ENCODE measurements at regions not wholly inside any gene's neighbourhood (a gene's known extent, or its start where the extent isn't known, plus 50 kb on each side); places are given as distances from the start of the nearest gene placed in this dataset.
"Not testable (repeated sequence)": the region's sequence is repeated elsewhere in the genome, so short reads cannot be mapped to it uniquely, and the experiment has no call there.

DNA sequence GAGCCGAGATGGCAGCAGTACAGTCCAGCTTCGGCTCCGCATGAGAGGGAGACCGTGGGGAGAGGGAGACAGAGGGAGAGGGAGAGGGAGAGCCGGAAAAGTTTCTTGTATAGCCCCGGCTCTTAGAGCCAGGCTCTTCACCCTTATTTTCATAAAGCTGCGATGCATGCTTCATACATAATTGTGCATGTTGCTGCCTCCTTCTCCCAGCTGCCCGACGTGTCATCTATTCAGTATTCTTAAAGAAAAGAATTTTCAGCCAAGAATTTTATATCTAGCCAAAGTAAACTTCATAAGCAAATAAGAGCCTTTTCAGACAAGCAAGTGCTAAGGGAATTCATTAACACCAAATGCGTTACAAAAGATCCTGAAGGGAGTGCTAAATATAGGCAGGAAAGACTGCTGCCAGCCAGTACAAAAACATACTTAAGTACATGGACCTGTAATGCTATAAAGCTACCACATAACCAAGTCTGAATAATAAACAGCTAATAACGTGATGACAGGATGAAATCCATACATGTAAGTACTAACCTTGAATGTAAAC is 219.8 kb upstream of the CXADR start:
- not testable (repeated sequence) for DNase-seq (ENCODE audit: low read depth)

DNA sequence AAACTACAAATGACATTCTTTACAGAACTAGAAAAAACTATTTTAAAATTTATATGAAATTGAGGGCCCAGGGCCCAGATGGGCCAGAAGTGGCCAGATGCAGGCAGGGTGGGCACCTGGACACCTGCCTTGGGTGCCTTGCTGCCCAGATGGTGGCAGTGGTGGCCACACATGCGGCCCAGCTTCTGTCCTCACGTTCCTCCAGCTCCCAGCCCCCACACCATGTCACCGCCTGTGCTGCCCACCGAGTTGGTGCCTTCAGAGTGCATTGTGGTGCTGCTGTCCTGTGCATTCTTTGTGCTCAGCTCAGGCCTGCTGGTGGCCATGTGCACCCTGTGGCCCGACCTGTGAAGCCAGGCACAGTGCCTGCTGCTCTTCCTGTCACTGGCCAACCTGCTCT is 216.8 kb upstream of the CXADR start:
- no peak for DNase-seq (ENCODE audit: low read depth)

GRCh38 chr21:17299576-17299975 is 213.3 kb upstream of the CXADR start:
- DNase-seq (ENCODE audit: low read depth): not testable (repeated sequence)

GRCh38 chr21:17327715-17328114 is 185.1 kb upstream of the CXADR start:
- not testable (repeated sequence) for DNase-seq (ENCODE audit: low read depth)

DNA sequence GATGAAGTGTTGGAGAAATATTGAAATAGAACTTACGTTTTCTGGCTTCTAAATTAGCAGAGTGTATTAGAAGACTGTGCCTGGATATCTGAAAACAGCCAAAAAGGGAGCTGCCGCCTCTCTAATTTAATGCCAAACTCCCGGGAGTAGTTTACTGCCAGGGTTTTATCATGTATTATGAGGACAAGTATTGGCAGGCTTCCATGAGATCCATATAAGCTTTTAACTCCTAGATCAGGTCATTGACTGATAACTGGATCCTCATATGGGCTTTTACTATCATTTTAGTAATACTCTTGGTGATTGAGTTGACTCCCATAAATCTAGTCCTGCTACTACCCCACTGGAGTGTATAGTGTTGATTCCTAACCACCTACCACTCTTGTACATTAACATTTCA is 178.4 kb upstream of the CXADR start:
- no peak for DNase-seq (ENCODE audit: low read depth)

- DNase-seq (ENCODE audit: low read depth): no peak
These were observed 172.8 kb upstream of the CXADR start for GRCh38 chr21:17340081-17340480.

- no peak for DNase-seq (ENCODE audit: low read depth)
These were observed 169.8 kb upstream of the CXADR start for GRCh38 chr21:17343055-17343454.

DNA sequence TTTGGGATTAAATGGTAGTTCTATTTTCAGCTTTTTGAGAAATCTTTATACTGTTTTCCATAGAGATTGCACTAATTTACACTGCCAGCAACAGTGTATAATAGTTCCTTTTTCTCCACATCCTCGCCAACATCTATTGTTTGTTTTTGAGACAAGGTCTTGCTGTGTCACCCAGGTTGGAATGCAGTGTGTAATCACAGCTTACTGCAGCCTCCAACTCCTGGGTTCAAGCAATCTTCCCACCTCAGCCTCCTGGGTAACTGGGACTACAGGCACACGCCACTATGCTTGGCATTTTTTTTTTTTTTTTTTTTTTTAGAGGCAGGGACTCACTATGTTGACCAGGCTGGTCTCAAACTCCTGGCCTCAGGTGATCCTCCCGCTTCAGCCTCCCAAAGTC is 164.5 kb upstream of the CXADR start:
- DNase-seq (ENCODE audit: low read depth): no peak

- no peak for DNase-seq (ENCODE audit: low read depth)
These were observed 164.0 kb upstream of the CXADR start for GRCh38 chr21:17348849-17349248.

DNA sequence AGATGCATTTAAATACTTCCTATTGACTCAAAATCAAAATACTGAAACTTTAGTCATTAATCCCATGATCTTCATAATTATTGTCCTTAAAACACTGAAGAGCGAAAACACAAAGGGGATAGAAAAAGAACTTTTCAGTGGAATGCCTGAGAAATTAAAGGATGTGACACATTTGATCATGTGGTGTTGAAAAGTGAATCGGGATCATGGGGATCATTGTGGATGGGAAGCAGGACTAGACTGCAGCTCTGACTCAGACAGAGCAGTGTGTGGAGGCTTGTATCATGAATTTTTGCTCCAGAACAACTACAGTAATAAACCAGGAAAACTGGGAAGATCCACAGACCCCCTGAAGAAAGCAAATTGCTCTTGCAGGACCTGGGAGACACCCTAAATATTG is 161.1 kb upstream of the CXADR start:
- DNase-seq (ENCODE audit: low read depth): no peak

DNA sequence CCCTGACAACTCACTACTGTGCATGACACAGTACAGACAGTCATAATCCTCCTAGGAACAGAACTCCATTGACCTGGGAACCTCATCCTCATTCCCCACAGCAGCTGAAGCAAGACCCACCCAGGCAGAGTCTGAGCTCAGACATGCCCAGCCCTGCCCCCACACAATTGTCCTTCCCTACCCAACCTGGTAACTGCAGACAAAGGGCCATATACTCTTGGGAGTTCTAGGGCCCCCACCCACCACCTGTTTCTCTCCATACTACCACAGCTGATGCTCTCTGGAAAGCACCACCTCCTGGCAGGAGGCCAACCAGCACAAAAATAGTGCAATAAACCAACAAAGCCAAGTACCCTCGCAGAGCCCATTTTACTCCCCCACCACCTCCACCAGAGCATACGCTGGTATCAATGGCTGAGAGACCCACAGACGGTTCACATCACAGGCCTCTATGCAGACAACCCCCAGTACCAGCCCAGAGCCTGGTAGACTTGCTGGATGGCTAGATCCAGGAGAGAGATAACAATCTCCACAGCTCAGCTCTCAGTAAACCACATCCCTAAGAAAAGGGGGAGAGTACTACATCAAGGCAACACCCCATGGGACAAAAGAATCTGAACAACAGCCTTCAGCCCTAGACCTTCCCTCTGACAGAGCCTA is 159.7 kb upstream of the CXADR start:
- DNase-seq (ENCODE audit: low read depth): no peak

DNA sequence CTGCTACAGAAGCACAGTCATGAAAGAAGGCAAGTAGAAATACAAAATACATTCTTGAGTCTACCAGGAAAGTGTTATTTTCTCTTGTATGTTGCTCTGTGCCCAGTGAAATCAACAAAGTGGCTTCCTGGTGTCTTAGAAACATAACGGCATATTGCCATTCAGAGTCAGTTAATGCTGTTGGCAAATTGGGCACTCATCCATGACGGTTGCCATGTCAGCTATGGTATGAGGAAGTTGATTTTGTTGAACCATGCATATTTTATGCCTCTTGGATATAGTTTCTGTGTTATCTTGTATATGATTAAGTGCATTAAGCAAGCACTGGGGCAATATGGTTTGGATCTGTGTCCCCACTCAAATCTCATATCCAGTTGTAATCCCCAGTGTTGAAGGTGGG is 153.1 kb upstream of the CXADR start:
- DNase-seq (ENCODE audit: low read depth): no peak

DNA sequence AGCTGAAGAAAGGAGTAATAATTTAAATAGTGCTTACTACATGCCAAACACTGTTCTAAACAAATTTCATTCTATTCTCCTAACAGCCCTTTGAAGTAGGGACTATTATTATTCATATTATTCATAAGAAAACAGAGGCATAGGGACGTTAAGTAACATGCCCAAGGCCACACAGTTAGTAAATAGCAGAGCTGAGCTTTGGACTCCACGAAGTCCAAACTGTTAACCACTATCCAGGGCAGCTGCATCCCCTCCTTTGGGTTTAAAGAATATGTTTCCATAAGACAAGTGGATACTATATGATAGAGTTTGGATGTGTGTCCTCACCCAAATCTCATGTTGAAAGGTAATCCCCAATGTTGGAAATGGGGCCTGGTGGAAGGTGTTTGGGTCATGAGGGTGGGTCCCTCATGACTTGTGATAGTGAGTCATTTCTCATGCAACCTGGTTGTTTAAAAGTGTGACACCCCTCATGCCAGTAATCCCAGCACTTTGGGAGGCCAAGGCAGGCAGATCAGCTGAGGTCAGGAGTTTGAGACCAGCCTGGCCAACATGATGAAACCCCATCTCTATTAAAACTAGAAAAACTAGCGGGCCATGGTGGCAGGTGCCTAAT is 144.0 kb upstream of the CXADR start:
- no peak for DNase-seq (ENCODE audit: low read depth)

DNA sequence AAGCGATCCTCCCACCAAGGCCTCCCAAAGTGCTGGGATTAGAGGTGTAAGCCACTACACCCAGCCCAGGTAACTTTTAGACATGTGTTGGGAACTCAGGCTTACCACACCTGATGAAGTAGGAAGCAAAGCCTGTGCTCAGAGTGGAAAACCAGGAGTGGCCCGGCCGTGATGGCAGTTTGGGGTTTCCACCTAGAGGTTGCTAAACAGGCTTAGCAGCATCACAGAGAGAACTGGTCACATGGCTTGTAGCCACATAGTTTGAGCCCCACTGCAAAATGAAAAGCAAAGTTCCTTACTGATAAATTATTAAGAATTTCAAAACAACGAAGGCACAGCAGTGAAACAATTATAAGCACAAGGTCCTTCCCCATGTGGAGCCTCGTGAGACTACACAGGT is 142.6 kb upstream of the CXADR start:
- DNase-seq (ENCODE audit: low read depth): no peak

- DNase-seq (ENCODE audit: low read depth): no peak
These were observed 141.9 kb upstream of the CXADR start for GRCh38 chr21:17370916-17371315.

DNA sequence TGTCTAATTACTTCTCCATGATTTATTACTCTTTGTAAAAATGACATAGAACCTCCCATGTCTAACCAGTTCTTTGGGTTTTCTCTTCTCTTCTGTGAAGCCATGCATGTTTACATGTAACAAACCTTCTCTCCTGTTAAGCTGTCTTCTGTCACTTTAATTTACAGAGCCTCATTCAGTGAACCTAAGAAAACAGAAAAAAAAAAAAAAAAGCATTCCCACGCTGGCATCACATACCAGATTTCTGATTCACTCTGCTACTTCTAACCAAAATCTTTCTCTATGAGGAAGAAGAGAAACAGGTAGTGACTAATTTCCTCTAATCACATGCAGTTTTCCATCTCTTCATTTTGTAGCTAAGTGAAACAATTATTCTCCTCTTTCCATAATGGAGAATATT is 141.4 kb upstream of the CXADR start:
- DNase-seq (ENCODE audit: low read depth): no peak

DNA sequence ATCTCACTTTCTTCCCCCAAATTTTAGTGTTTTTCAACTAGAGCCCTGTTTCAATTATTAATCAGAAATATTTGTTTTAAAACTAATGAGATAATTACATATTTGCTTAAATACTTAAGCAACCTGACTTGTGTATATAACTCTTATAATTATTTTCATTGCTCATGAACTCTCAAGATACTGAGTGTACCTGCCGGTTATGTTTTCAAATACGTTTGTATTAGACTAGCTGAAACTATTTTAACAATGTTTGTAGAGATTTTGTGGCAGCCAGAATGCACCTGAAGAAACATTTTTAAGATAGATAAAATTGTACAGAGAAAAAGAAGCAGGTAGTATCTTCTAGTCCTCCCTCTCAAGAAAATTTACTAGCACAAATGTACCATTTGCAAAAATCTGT is 140.6 kb upstream of the CXADR start:
- DNase-seq (ENCODE audit: low read depth): no peak

DNA sequence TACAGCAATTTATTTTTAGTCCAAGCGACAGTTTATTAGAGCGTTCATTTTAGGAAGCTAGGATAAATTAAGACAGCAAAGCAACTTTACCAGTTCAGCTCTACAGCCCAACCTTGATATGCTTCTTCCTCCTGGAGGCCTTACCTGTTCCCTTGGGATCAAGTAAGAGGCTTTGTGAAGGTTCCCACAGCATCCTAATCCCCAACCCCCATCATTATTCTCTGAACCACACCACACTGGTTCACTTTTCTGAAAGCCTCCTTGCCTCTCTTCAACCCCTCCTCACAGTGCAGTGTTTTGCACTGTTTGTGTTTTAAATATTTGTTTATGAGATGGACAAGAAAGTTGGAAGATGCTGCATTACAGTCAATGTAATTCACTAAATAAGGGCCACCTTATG is 126.3 kb upstream of the CXADR start:
- DNase-seq (ENCODE audit: low read depth): no peak

GRCh38 chr21:17387030-17387617 is 125.7 kb upstream of the CXADR start:
- peak; percentile 33 for DNase-seq (ENCODE audit: low read depth)

DNA sequence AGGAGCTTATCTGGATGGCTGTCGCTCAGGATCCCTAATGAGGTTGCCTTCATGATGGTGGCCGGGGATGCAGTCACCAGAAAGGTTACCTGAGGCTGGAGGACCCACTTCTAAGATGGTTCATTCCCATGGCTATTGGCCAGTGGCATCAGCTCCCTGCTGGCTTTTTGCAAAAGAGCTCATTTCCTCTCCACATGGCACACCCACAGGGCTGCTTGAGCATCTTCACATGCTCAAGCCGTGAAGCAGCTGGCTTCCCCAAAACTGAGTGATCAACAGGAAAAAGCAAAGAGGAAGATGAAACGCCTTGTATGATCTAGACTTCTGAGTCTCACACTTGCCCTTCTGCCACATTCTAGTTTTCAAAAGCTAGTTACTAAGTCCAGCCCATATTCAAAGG is 124.6 kb upstream of the CXADR start:
- no peak for DNase-seq (ENCODE audit: low read depth)

- DNase-seq (ENCODE audit: low read depth): no peak
These were observed 123.5 kb upstream of the CXADR start for GRCh38 chr21:17389311-17389710.

GRCh38 chr21:17390569-17390968 is 122.3 kb upstream of the CXADR start:
- DNase-seq (ENCODE audit: low read depth): no peak

DNA sequence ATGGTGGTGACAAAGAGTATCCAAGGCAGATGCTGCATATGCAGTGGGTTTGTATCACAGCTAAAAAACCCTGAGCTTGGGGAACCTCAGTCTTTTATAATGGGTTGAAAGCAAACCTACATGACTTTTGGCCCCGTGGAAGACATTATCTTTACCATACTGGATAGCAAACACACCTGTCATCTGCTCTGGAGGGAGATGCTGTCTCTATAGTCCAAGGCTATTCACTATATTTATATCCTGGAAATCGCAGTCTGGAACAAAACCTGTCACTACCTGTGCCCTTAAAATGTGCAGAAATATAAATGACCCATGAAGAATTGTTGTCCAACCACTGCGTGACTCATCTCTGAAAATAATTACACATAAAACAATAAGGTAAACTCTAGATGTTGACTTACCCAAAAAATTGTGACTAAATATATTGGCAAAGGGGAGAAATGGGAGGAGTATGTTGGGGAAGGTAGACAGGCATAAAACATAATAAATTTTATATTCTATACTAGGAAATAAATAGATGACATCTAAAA is 121.0 kb upstream of the CXADR start:
- DNase-seq (ENCODE audit: low read depth): no peak

Data from stimulated activated CD8-positive, alpha-beta memory T cell treated with anti-CD3 and anti-CD28 coated beads, Interleukin-12 subunit alpha, Interleukin-12 subunit beta, amount 100 ng/mL, for 1 hour (primary cell).